ENCODE measurements at regions not wholly inside any gene's neighbourhood (a gene's known extent, or its start where the extent isn't known, plus 50 kb on each side); places are given as distances from the start of the nearest gene placed in this dataset.

GRCh38 chr2:14424478-14425390 is 207.8 kb upstream of the LRATD1 start:
- Histone ChIP-seq H3K36me3 (ENCODE audit: control insufficient read depth in 2 of 4, insufficient read depth in 4 of 4, low read length in 3 of 4) (no peaks in the 10 kb centered on the region), H4K91ac (replicated peaks; ENCODE audit: insufficient read length, low read length) (no peak overlapping the region), H3K4me3 (ENCODE audit: extremely low read depth in 1 of 4, insufficient read depth in 2 of 4, low read depth in 3 of 4, low read length in 4 of 4) (no peak overlapping the region), H2BK5ac (ENCODE audit: low read depth, low read length) (no peak overlapping the region), H2BK20ac (ENCODE audit: low read length) (no peak overlapping the region), H3K4me1 (replicated peaks in 1 of 4; ENCODE audit: control insufficient read depth in 3 of 4, insufficient read depth in 4 of 4, low read length in 3 of 4) (no peaks in the 10 kb centered on the region), H4K5ac (ENCODE audit: insufficient read length, low read depth, low read length) (no peak overlapping the region), H3K18ac (ENCODE audit: extremely low read depth, low read length) (no peak overlapping the region), H2BK15ac (ENCODE audit: low read length) (no peak overlapping the region), H3K56ac (replicated peaks; ENCODE audit: insufficient read length, low read depth, low read length) (no peak overlapping the region), H3K23ac (ENCODE audit: insufficient read length) (no peak overlapping the region), H3K27me3 (replicated peaks in 1 of 4; ENCODE audit: control insufficient read depth in 3 of 4, extremely low read depth in 1 of 4, insufficient read depth in 3 of 4, low read length in 3 of 4) (no peaks in the 10 kb centered on the region), H3K79me2 (ENCODE audit: control insufficient read depth in 1 of 2, insufficient read depth in 2 of 2, low read length in 2 of 2) (no peaks in the 10 kb centered on the region), H2AK5ac (ENCODE audit: low read depth, low read length) (no peak overlapping the region), H2BK12ac (ENCODE audit: low read depth, low read length) (no peak overlapping the region), H3K14ac (ENCODE audit: insufficient read length) (no peak overlapping the region), H4K8ac (ENCODE audit: extremely low read depth, insufficient read depth, low read length) (no peak overlapping the region), H3K79me1 (ENCODE audit: low read depth, low read length) (no peaks in the 10 kb centered on the region), H2AFZ (ENCODE audit: low read length) (no peak overlapping the region), H4K20me1 (replicated peaks in 1 of 2; ENCODE audit: control insufficient read depth in 1 of 2, insufficient read depth in 2 of 2, low read length in 2 of 2) (no peaks in the 10 kb centered on the region), H2BK120ac (replicated peaks; ENCODE audit: low read depth, low read length) (no peak overlapping the region), H3K4me2 (ENCODE audit: insufficient read depth in 1 of 2, low read depth in 2 of 2, low read length in 2 of 2) (no peak overlapping the region), H3K23me2 (ENCODE audit: low read depth, low read length) (no peaks in the 10 kb centered on the region), H3K9ac (replicated peaks in 1 of 4; ENCODE audit: extremely low read depth in 1 of 4, low read depth in 3 of 4, low read length in 3 of 4) (no peak overlapping the region), H3K9me3 (ENCODE audit: insufficient read depth in 2 of 2, low read depth in 1 of 2, low read length in 1 of 2) (no peaks in the 10 kb centered on the region), H3K4ac (replicated peaks; ENCODE audit: insufficient read length, low read depth, low read length) (no peak overlapping the region), H3K27ac (ENCODE audit: low read depth, low read length) (no peak overlapping the region)
- ChIA-PET CTCF (ENCODE audit: partially characterized antibody) (interaction anchor here (0.8 kb wide), 1 partner anchor 10 kb away, joined by 3 read pairs; no protein-coding TSS in a partner anchor), POLR2A (ENCODE audit: partially characterized antibody) (no interaction called here)
- WGBS, 2 experiments (ENCODE audit: extremely low coverage in 1 of 2, insufficient coverage in 1 of 2, insufficient read length in 1 of 2, insufficient replicate concordance in 2 of 2, low coverage in 1 of 2, low lambda C conversion rate in 2 of 2, missing lambda C conversion rate in 1 of 2), result 95% methylated on average over 5 of the region's 5 CpGs; no CpG with 5 or more reads in 1 of the 2 experiments
- TF ChIP-seq RAD21 (IDR thresholded peaks at IDR 0.05 in 1 of 2, conservative IDR thresholded peaks at IDR 0.05 in 1 of 2; ENCODE audit: low read depth in 2 of 2, low read length in 2 of 2), result no peak
- TF ChIP-seq FOSL1 (IDR thresholded peaks at IDR 0.05; ENCODE audit: insufficient read depth, low read depth, low read length), result no peak
- no peak for TF ChIP-seq NANOG (IDR thresholded peaks at IDR 0.05; ENCODE audit: insufficient read depth, low read depth, low read length, poor library complexity, severe bottlenecking)
- no peak for TF ChIP-seq HDAC2 (IDR thresholded peaks at IDR 0.05; ENCODE audit: borderline replicate concordance in 1 of 2, low read depth in 2 of 2, low read length in 2 of 2)
- TF ChIP-seq TBP (IDR thresholded peaks at IDR 0.05; ENCODE audit: low read depth, low read length), result no peak
- TF ChIP-seq EP300 (IDR thresholded peaks at IDR 0.05; ENCODE audit: borderline replicate concordance in 1 of 2, low read depth in 2 of 2, low read length in 2 of 2), result no peak
- no peak for TF ChIP-seq RBBP5 (IDR thresholded peaks at IDR 0.05; ENCODE audit: borderline replicate concordance, low read depth, low read length)
- TF ChIP-seq ZNF274 (IDR thresholded peaks at IDR 0.05; ENCODE audit: borderline replicate concordance, extremely low read depth, low read length), result no peak
- no peak for TF ChIP-seq MAFK (IDR thresholded peaks at IDR 0.05; ENCODE audit: low read depth, low read length)
- TF ChIP-seq PHF8 (conservative IDR thresholded peaks at IDR 0.05; ENCODE audit: low read depth, low read length), result no peak
- DNase-seq (ENCODE audit: low read depth in 1 of 2, low spot score in 2 of 2), result no peak
- no peak for FAIRE-seq

Measured in H1 (cell line).